Loucy (cell line): ENCODE measurements at regions not wholly inside any gene's neighbourhood (a gene's known extent, or its start where the extent isn't known, plus 50 kb on each side); places are given as distances from the start of the nearest gene placed in this dataset.

Source experiments
- EZH2phosphoT487 ChIP-seq: fragments of 200-600 bp; IDR thresholded peaks from 2 replicates; pipeline ENCODE4 v1.6.1; 2018; ENCODE audit warnings: antibody characterized with exemption, mild to moderate bottlenecking, moderate library complexity, borderline replicate concordance
- TF ChIP-seq, protein P1 (sequence below): fragments of 200-600 bp; sonication (generic); conservative IDR thresholded peaks from 2 replicates; pipeline ENCODE4 v1.5.1; 2014; ENCODE audit warnings: mild to moderate bottlenecking, antibody characterized with exemption, low read length

DNA sequence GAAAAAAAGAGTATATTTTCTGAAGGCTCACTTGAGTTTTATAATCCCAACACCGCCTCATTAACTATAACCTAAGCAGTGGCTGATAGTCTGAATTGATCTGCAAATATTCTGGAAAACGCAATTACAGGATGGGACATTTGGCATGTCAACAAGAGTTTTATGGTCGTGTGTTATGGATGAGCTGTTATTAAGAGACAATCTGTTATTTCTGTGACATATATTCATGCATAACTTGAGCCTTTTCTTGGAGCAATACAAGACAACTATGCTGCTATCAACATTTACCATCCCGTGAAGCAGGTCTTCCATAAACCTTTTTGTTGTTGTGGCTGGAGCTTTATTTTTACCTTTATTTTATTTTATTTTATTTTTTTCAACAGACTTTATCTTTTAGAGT, 164.4 kb downstream of the SCG2 start:
- TF ChIP-seq, protein P1, sequence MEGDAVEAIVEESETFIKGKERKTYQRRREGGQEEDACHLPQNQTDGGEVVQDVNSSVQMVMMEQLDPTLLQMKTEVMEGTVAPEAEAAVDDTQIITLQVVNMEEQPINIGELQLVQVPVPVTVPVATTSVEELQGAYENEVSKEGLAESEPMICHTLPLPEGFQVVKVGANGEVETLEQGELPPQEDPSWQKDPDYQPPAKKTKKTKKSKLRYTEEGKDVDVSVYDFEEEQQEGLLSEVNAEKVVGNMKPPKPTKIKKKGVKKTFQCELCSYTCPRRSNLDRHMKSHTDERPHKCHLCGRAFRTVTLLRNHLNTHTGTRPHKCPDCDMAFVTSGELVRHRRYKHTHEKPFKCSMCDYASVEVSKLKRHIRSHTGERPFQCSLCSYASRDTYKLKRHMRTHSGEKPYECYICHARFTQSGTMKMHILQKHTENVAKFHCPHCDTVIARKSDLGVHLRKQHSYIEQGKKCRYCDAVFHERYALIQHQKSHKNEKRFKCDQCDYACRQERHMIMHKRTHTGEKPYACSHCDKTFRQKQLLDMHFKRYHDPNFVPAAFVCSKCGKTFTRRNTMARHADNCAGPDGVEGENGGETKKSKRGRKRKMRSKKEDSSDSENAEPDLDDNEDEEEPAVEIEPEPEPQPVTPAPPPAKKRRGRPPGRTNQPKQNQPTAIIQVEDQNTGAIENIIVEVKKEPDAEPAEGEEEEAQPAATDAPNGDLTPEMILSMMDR: no peak
- no peak for TF ChIP-seq EZH2phosphoT487
